C4-2B (cell line): ENCODE measurements at regions not wholly inside any gene's neighbourhood (a gene's known extent, or its start where the extent isn't known, plus 50 kb on each side); places are given as distances from the start of the nearest gene placed in this dataset.

Experiments
- CTCF ChIP-seq: fragments of 450-650 bp; conservative IDR thresholded peaks from 2 replicates; pipeline ENCODE4 v1.5.1; 2017; ENCODE audit warnings: mild to moderate bottlenecking
- ZFX ChIP-seq: fragments of 450-650 bp; IDR thresholded peaks from 2 replicates; pipeline ENCODE4 v1.6.1; 2017

GRCh38 chr10:78866731-78867554 is 201.8 kb upstream of the ZMIZ1 start:
- no peak for TF ChIP-seq ZFX
- TF ChIP-seq CTCF: no peak
